Calu3 (cell line): ENCODE measurements at regions not wholly inside any gene's neighbourhood (a gene's known extent, or its start where the extent isn't known, plus 50 kb on each side); places are given as distances from the start of the nearest gene placed in this dataset.
"Not testable (repeated sequence)": the region's sequence is repeated elsewhere in the genome, so short reads cannot be mapped to it uniquely, and the experiment has no call there.

ENCODE experiments used
- BruUV-seq: library from RNA; stranded (reverse); fragments of 400-500 nt; replicated peaks from 2 replicates; lab custom pipeline; 2021; lab: Mats Ljungman, UMichigan
- CTCF ChIA-PET: fragments of 300-600 bp; sonication (Branson Sonifier 250); formaldehyde crosslinking; loops from one replicate; lab custom pipeline; 2022; ENCODE audit warnings: antibody characterized with exemption; lab: Charles Lee
- DNase-seq: peaks from one replicate; pipeline ENCODE4 v3.0.0; 2022
- H3K27ac Mint-ChIP-seq: one replicate; pipeline ENCODE4 v1.8.0; 2022; ENCODE audit warnings: mixed read lengths; ENCODE audit not compliant: unreplicated experiment
- H3K27me3 Mint-ChIP-seq: one replicate; pipeline ENCODE4 v1.8.0; 2022; ENCODE audit warnings: mixed read lengths; ENCODE audit not compliant: unreplicated experiment
- H3K36me3 Mint-ChIP-seq: one replicate; pipeline ENCODE4 v1.8.0; 2022; ENCODE audit warnings: mild to moderate bottlenecking, moderate library complexity, mixed read lengths; ENCODE audit not compliant: insufficient read depth, unreplicated experiment
- H3K4me1 Mint-ChIP-seq: one replicate; pipeline ENCODE4 v1.8.0; 2022; ENCODE audit warnings: mild to moderate bottlenecking, low read depth, mixed read lengths; ENCODE audit not compliant: unreplicated experiment
- H3K4me3 Mint-ChIP-seq: one replicate; pipeline ENCODE4 v1.8.0; 2022; ENCODE audit warnings: mild to moderate bottlenecking, low read depth, moderate library complexity, mixed read lengths; ENCODE audit not compliant: unreplicated experiment
- H3K9me3 Mint-ChIP-seq: one replicate; pipeline ENCODE4 v1.8.0; 2022; ENCODE audit warnings: low read depth, mixed read lengths; ENCODE audit not compliant: unreplicated experiment
- intact Hi-C: fragments of 100-400 bp; cut with micrococcal nuclease; formaldehyde crosslinking; loops from one replicate; pipeline ENCODE4 v1.10.0; 2022; ENCODE audit not compliant: unreplicated experiment
- TF ChIP-seq, protein P1 (sequence below): fragments of 200-600 bp; IDR thresholded peaks from one replicate; pipeline ENCODE4 v1.8.0; 2022; ENCODE audit warnings: antibody characterized with exemption; ENCODE audit not compliant: unreplicated experiment

- H3K4me3 Mint-ChIP-seq: no peak overlapping the region
- H3K27ac Mint-ChIP-seq: no peak overlapping the region
- no peak for DNase-seq
- H3K36me3 Mint-ChIP-seq: no peaks in the 10 kb centered on the region
- H3K4me1 Mint-ChIP-seq: no peaks in the 10 kb centered on the region
- H3K27me3 Mint-ChIP-seq: no peaks in the 10 kb centered on the region
- CTCF ChIA-PET: no interaction called here
- no peaks in the 10 kb centered on the region for H3K9me3 Mint-ChIP-seq
- BruUV-seq: no TSS peak
- intact Hi-C loops: no loop called here
- TF ChIP-seq, protein P1, sequence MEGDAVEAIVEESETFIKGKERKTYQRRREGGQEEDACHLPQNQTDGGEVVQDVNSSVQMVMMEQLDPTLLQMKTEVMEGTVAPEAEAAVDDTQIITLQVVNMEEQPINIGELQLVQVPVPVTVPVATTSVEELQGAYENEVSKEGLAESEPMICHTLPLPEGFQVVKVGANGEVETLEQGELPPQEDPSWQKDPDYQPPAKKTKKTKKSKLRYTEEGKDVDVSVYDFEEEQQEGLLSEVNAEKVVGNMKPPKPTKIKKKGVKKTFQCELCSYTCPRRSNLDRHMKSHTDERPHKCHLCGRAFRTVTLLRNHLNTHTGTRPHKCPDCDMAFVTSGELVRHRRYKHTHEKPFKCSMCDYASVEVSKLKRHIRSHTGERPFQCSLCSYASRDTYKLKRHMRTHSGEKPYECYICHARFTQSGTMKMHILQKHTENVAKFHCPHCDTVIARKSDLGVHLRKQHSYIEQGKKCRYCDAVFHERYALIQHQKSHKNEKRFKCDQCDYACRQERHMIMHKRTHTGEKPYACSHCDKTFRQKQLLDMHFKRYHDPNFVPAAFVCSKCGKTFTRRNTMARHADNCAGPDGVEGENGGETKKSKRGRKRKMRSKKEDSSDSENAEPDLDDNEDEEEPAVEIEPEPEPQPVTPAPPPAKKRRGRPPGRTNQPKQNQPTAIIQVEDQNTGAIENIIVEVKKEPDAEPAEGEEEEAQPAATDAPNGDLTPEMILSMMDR: no peak
These were observed 677.4 kb upstream of the SLITRK6 start for GRCh38 chr13:86476656-86477055.

DNA sequence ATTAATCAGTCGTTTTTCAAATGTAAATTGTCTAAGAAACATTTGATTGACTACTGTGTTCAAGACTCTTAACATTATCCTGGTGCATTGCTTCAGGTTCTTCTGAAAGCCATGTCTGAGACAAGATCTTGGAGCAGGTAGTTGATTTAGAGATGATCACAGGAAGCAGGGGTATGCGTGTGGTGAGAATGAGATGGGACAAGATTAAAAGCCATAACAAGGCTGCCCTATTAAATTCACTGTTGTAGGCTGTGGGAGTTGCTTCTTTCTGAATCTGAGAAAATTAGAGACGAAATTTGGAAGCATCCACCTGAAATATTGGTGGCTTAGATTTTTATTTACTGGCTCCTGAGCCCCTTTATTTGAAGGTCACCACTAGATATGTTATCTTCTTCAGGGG is 687.4 kb upstream of the SLITRK6 start:
- CTCF ChIA-PET: no interaction called here
- peaks cover 2% of the 10 kb centered on the region for H3K9me3 Mint-ChIP-seq
- no TSS peak for BruUV-seq

GRCh38 chr13:86491121-86491520 is 691.9 kb upstream of the SLITRK6 start:
- CTCF ChIA-PET: no interaction called here
- H3K9me3 Mint-ChIP-seq: peaks cover 2% of the 10 kb centered on the region
- H3K36me3 Mint-ChIP-seq: no peaks in the 10 kb centered on the region
- TF ChIP-seq, protein P1: no peak
- no TSS peak for BruUV-seq
- H3K27ac Mint-ChIP-seq: no peak overlapping the region
- no peak for DNase-seq
- H3K4me3 Mint-ChIP-seq: no peak overlapping the region
- no peaks in the 10 kb centered on the region for H3K27me3 Mint-ChIP-seq
- H3K4me1 Mint-ChIP-seq: no peaks in the 10 kb centered on the region
- intact Hi-C loops: no loop called here

More for the DNA sequence above, 687.4 kb upstream of the SLITRK6 start:
- Mint-ChIP-seq H3K4me3 (no peak overlapping the region), H3K27me3 (no peaks in the 10 kb centered on the region), H3K36me3 (no peaks in the 10 kb centered on the region), H3K4me1 (no peaks in the 10 kb centered on the region), H3K27ac (no peak overlapping the region)
- TF ChIP-seq, protein P1: no peak
- no peak for DNase-seq
- intact Hi-C loops: no loop called here

DNA sequence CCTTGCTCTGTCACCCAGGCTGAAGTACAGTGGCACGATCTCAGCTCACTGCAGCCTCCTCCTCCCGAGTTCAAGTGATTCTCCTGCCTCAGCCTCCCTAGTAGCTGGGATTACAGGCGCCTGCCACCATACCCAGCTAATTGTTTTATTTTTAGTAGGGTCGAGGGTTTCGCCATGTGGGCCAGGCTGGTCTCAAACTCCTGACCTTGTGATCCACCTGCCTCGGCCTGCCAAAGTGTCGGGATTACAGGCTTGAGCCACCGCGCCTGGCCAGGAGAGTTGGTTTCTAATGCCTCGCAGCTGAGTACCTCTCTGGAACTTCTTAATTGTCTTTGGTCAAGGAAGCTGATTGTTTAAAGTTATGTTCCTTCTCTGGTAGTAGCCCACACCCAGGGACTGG is 702.7 kb upstream of the SLITRK6 start:
- H3K36me3 Mint-ChIP-seq, CTCF ChIA-PET, H3K27ac Mint-ChIP-seq, BruUV-seq, H3K4me1 Mint-ChIP-seq, intact Hi-C loops, DNase-seq, H3K4me3 Mint-ChIP-seq, H3K9me3 Mint-ChIP-seq, H3K27me3 Mint-ChIP-seq: not testable (repeated sequence)

- BruUV-seq: no TSS peak
- TF ChIP-seq, protein P1: no peak
- no peak overlapping the region for H3K4me3 Mint-ChIP-seq
- CTCF ChIA-PET: no interaction called here
- no peaks in the 10 kb centered on the region for H3K27me3 Mint-ChIP-seq
- H3K9me3 Mint-ChIP-seq: no peaks in the 10 kb centered on the region
- intact Hi-C loops: no loop called here
- no peak overlapping the region for H3K27ac Mint-ChIP-seq
- no peak for DNase-seq
- no peaks in the 10 kb centered on the region for H3K36me3 Mint-ChIP-seq
- H3K4me1 Mint-ChIP-seq: no peaks in the 10 kb centered on the region
These were observed 711.6 kb upstream of the SLITRK6 start for GRCh38 chr13:86510792-86511191.
